GM18520 (cell line): ENCODE measurements at regions not wholly inside any gene's neighbourhood (a gene's known extent, or its start where the extent isn't known, plus 50 kb on each side); places are given as distances from the start of the nearest gene placed in this dataset.
A peak's percentile ranks its signal among the peaks of the same experiment; 100 is the strongest.
"Not testable (repeated sequence)": the region's sequence is repeated elsewhere in the genome, so short reads cannot be mapped to it uniquely, and the experiment has no call there.

ENCODE experiments used
- ATAC-seq: cut with Tn5 transposase; IDR thresholded peaks from one replicate; pipeline ENCODE4 v1.9.1; 2021; ENCODE audit not compliant: unreplicated experiment

DNA sequence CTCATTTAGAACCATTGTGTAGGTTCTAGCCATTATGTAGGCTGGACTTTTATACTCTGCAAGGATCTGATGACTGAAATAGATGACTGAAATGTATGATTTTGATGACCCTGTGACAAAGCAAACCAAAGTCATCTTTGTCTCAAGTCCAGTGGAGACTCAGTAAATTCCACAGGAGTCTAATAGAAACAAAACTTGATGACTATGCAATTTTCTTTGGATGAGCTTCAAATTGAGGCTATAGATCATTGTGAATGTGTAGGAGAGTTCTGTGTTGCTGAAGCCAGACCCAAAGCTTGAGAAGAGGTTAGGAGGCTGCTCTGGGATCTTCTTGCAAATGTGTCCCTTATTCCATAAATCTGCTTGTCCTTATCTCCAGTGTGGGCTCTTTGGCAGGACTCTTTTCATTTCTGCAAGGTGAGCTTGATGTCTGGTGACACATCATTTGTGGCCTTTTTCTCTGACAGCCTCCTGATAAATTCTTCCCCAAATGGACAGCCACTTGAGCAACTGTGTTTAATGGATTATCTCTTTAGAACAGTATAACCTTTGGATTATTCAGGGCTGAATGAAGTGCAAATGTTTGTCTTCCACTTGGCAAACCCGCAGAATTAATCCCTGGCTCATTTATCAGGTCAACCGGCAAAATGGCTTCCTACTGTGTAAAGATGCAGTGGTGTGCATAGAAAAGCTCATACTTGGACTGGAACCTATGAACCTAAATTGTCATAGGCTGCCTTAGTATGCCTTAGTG is 235.1 kb upstream of the ANKH start:
- ATAC-seq: no peak

DNA sequence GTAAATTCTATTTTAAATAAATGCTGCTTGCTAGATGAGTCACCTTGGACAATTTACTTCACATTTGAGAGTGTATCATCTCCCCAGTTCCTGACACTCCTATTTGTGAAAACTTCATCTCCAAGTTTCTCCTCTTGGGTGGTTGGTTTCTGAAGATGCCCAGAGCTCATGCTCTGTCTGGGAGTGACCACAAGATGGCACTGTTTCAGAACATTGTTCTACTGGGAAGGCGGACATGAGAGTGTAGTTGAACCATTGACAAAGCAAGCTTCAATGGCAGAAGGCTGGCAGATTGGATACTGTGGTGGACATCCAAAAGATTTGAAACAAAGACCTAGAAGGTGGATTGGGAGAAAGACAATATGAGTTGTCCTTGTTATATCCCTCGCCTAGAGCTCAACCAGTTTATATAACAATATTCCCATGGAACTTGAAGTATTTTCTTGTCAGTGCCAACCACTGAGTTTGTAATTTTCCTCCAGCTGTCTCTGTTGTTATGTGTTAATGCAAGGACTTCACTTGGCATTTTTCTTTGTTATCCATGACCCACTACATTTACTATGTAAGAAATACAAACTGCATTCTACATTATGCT is 234.3 kb upstream of the ANKH start:
- peak; percentile 87 for ATAC-seq

DNA sequence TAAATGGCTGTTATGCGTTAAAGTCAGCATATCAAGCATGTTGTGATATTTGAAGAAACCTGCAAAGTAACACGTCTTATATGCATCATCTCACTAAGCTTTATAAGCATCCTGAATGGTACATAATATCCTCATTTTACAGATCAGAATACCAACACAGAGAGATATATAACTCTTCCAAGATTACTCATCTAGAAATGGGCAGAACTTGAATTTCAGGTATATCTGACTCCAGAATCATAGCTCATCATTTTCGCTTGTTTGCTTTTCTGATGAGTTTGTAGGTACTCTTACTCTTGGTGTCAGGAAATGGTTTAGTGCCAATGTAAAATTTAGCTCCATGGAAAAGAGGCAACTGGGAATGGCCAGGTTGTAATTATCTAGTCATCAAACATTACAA is 232.3 kb upstream of the ANKH start:
- no peak for ATAC-seq

DNA sequence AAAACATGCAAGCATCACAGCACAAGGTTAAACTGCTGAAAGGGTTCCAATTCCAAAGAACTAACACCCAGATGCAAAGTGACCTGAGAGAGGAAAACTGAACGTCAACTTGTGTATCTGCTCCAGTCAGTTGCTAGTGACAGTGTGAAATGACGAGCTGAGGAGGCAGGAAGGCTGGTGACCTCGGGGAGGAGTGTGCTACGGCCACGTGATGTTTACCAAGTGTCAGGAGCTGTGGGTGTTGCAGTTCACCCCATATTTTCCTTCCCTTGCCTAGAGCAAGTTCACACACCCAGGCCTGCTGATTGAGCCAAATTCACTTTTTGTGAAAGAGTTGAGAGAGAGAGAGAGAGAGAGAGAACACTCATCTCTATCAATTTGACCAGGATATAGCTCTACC is 231.6 kb upstream of the ANKH start:
- no peak for ATAC-seq

DNA sequence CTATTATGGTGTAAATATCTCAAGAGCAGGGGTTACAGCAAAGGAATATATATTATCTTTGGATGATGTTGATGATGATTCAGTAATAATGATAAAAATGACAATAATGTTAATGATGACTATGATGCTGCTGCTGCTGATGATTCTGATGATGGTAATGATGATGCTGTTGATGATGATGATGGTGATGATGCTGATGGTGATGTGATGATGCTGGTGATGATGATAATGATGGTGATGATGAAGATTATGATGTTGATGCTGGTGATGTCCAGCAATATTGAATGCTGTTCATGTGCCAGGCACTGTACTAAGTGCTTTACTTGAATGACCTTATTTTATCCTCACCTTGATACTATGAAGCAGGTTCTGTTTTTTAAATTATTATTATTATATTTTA is 226.0 kb upstream of the ANKH start:
- ATAC-seq: no peak

DNA sequence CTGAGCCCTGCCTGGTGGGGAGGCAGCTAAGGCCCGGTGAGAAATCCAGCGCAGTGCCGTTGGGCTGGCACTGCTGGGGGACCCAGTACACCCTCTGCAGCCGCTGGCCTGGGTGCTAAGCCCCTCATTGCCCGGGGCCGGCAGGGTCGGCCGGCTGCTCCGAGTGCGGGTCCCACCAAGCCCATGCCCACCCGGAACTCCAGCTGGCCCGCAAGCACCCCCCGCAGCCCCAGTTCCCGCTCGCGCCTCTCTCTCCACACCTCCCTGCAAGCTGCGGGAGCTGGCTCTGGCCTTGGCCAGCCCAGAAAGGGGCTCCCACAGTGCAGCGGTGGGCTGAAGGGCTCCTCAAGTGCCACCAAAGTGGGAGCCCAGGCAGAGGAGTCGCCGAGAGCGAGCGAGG is 225.1 kb upstream of the ANKH start:
- ATAC-seq: not testable (repeated sequence)

DNA sequence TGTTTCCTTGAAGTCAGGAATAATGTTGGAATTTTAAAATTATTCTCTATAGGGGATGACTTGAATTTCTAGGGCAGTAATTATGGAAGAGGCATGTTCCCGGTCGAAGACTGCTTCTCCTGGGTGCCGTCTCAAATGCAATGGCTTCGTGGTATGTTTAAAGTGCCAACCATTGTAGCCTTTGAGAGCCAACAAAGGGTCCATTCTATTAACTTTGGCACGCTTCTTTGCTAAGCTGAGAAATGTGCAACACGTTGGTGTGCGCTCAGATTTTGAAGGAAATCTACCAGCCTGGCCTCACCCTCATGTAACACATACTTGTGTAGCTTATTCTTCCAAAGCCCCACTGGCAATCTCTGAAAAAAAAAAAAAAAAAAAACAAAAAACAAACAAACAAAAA is 221.2 kb upstream of the ANKH start:
- ATAC-seq: no peak

DNA sequence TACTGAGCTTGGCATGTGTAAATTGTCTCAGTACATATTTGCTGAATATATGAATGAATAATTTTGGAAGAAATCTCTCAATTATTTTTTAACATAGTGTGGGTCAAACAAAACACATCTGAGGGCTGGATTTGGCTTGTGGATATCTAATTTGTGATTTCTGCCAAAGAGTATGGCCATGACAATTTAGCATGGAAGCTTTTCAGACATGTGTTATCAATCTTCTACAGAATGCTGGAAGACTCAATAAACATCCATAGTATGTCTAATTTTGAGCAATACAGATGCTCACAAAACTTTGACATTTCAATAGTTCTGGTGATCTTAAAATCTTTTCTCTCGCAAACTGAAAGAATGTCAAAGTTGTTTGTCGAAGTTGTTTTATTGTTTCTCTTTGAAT is 214.1 kb upstream of the ANKH start:
- ATAC-seq: no peak

DNA sequence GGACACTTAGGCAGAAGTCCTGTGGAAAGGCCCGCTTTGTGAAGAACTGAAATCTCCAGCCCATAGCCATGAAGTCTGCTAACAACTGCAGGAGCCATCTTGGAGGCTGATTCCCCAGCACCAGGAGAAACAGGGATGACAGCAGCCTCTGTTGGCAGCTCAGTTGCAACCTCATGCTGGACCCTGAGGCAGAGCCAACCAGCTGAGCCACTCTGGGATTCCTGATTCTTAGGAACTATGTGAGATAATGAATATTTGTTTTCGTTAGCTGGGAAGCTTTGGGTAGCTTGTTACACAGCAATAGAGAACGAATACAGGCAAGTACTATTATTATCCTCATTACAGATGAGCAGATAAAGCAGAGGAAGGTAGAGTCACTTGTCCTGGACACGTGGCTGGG is 210.5 kb upstream of the ANKH start:
- no peak for ATAC-seq

DNA sequence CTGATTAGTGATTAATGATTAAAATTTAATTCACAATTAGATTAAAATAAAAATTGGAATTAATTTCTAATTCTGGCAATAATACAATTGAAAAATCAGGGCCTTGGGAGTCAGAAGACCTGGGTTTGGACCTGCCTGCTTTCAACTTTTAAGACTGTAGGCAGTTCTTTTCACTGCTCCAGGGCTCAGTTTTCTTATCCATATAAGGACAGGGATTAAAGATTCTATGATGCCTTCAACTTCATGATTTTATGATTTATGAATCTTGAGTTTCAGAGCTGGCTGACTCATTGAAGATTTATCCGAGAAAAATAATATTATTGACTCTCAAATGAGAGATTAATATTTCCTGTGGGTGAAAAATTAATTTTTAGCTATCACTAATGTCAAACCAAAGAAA is 208.6 kb upstream of the ANKH start:
- ATAC-seq: no peak

DNA sequence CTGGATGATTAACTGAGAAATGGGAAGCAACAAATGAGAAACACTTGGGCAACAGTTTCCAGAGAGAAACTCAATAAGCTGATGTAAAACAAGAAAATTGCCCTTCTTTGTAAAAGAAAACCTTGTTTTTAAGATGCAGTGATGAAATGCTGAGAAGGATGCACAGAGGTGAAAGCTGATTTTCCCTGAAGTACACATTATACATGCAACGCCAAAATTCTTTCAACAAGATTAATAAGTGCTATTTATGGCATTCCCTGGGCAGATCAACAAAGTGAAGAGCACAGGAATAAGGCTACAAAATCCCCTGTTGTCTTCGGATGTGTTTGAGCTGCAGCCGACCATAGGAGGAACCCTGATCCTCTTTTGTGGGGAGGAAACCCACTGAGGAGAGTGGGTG is 208.0 kb upstream of the ANKH start:
- no peak for ATAC-seq

DNA sequence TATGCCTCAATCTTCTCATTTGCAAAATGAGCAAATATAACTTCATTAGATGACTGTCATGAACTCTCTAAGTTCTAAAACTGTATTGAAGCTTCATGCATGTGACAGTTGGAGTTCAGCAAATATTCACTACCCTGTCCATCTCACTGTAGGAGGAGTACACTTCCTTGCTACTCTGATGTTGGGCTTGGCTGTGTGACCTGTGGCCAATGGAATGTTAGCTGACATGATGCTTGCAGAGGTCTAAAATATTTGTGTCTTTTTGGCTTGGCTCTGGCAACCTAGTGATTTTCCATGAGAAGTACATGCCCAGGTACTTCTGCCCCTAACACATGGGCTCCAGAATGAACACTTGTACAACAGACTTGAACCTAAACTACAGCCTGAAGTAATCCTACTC is 203.1 kb upstream of the ANKH start:
- ATAC-seq: no peak

DNA sequence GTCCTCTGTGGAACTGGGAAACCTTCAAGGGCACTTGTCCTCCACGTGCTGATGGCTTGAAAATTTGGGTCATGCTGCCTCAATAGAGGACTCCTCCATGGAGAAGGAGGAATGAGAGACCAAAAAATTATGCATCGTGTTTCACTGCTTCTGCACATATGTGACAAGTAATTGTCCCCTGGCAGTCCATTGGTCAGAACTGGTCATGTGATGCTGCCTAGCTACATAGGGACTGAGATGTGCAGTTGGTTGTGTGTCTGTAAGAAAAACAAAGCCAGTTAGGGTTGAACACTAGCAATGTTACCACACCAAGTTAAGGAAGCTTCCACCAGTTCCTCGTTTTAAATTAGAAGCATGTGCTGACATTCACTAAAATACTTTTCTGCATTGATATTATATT is 201.9 kb upstream of the ANKH start:
- ATAC-seq: no peak

DNA sequence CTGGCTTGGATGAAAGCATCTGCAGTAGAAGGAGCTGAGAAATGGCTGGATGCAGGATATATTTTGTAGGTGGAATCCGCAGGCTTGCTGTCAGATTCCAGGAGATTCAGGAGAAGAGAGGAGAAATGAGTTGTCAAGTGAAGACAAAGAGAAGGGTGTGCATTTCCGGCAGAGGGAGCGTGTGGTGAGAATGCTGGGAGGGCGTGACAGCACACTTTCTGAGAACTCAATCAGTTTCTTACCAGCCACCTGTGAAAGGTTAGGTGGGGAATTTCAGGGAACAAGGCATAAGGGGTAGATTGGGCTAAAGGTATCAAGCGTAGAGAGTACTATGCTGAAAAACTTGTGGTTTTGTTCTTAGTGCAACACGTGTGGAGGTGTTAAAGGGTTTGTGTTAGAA is 199.3 kb upstream of the ANKH start:
- no peak for ATAC-seq

DNA sequence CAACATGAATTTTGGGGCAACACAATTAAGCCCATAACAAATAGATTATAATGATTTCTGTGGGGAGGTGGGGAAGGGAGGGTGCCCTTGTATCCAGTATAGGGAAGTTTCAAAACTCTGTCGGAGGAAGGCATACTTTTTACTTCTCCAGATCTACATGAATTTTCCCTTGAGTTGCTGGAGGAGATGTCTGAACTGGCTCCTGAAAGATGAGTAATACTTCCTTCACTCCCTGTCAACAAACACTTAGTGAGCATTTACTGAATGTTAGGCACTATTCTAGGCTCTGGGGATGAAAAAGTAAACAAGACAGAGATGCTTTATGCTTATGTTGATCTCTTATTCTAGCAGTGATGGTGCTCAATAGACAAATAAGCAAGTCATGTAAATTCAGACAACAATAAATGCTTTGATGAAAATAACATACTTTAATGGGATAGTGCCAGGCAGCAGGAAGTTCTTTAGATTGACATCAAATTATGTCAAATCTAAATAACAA is 197.9 kb upstream of the ANKH start:
- ATAC-seq: no peak

DNA sequence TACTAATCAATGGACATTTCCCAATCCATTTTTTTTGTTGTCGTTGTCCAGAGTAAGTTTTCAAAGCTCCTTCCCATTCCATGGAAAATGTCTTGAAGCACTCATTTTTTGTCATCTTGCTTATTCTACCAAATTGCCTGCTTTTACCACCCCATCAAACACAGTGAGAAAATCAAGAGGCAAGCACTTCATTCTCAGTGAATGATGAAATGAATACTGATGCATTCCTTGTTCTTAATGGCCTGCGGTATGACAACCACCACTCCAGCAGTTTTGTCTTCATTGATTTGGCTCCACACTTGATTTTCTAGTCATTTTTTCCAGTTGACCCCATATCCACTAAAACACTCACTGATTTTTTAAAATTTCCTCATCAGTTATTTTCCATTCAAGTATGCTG is 193.5 kb upstream of the ANKH start:
- no peak for ATAC-seq

DNA sequence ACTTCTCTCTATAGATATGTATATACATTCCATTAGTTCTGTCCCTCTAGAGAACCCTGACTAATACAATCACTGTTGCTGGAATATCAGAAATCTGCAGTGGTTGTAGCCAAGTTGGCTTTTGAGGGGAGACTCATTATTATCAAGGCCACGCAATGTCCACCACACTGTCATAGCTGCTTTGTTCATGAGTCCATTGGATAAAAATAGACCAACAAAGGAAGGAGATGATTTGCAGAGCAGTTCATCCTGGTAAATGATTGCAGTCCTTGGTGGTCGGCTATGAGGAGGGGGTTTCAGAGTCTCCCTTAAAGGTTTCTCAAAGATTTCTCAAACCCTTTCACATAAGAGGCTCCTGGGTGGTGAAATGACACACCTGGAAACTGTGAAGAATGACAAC is 192.8 kb upstream of the ANKH start:
- ATAC-seq: no peak

DNA sequence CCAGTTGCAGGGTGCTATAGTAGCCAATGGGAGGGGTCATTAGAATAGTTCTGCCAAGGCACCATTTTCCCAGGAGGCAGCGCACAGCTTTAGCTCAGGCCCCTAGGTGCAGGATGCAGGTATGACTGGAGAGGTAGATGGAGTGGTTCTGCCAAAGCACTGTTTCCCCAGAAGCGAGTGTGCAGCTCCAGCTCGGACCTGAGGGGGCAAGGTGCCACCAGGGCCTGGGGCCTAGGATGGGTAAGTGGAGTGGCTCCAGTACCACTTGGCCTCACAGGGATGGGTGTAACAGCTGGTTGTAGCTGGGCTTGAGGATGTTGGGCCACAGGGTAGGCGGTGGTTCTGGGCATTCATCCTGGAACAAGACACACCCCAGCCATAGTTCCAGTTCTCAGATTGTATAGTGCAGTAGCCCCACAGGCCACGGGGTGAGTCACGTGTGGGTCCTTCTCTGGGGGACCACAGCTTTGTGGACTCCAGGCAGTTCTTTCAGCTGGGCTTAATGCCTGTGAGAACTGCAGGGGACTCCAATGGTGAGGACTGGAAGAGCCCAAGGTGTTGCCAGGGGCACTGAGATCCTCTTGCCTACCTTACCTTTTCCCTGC is 185.5 kb upstream of the ANKH start:
- no peak for ATAC-seq

DNA sequence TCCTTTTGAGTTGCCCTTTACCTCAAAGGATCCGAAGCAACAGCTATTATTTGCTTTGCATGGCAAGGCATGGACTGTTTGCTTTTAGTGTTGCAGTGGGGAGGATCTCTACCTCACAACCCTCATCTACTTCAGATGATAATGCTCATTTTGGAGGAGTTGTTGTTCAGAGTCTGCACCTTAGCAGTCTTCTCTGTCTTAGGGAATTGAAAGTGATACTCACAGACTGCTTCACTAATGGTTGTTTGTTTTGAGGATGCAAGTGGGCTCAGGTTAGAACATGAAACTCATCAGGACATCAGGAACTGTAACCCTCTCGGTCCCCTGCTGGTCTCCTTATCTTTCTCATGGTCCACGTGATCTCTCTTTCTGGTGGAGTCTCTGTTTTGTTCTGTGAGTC is 172.9 kb upstream of the ANKH start:
- no peak for ATAC-seq

DNA sequence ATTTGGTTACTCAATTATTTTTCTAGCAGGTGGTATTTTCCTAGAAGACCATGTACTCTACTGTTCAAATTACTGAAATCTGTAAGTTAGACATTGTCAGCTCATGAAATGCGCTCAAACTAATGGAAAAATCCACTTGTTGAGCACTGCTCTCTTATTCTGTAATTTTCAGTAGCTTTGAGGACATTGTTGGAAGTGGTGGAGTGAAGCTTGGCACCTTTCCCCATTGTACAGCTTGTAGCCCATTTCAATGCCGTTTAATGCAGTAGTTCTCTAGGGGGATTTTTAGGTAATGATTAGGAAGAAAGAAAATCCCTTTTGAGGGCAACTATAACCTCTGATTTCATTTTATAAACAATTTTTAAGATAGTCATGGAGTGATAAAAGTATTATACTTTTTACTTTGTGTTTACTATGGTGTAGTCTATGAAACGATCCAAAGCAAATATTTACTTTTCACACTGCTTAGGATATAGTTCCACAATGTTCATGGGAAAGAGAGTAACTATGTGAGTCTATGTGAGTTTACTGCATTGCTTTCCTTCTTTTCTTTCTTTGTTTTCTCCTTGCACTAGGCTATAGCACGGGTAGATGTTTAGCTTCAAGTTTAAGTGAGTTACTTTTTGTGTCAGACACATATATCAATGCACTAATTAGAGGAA is 165.8 kb upstream of the ANKH start:
- no peak for ATAC-seq

DNA sequence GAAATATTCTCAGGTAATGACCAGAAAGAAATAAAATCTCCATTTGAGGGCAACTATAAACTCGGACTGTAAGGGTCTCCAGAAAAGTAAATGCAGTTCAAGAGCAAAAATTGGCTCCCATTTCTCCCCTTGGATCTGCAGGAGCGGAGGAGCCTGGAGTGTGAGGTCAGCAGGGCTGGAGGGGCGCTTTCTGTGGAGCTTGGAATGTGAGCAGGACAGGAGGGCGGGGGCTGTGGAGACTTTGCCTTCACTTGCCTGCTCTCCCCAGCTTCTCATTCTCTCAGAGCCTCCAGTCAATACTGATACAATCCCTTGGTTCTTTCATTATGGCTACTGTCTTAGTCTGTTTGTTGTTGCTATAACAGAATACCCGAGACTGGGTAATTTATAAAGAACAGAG is 162.8 kb upstream of the ANKH start:
- ATAC-seq: no peak

DNA sequence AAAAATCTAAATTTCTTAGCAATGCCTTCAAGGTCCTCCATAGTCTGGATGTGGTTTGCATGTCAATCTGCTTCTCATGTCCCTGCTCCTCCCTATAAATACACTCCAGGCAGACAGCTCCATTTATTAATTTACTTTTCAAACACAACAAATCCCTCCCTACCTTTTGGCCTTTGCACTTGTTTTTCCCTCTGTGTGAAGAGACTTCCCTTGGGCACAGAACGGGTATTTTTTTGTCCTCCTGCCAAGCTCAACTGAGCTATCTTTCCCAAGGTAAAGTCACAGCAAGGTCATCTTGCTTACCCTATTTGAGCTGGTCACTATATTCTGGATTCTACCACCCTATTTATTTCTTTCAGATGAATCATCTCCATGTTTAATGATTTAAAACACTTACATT is 159.6 kb upstream of the ANKH start:
- ATAC-seq: no peak
